Neural cell (in vitro differentiated cells): ENCODE measurements at regions not wholly inside any gene's neighbourhood (a gene's known extent, or its start where the extent isn't known, plus 50 kb on each side); places are given as distances from the start of the nearest gene placed in this dataset.

Experiments
- H2AFZ ChIP-seq: fragments of 200-600, 300-800 bp; sonication (generic), shearing (Covaris generic); 2 replicates; pipeline ENCODE4 v1.6.0; 2014; ENCODE audit warnings: low read depth, mild to moderate bottlenecking, antibody characterized with exemption, low read length, moderate library complexity
- H3F3A ChIP-seq: fragments of 200-600 bp; shearing (Covaris generic); 2 replicates; pipeline ENCODE4 v1.6.1; 2016; ENCODE audit warnings: mild to moderate bottlenecking, moderate library complexity, mixed read lengths, antibody characterized with exemption, low read length; ENCODE audit not compliant: insufficient read depth, poor library complexity, severe bottlenecking
- H3K27ac ChIP-seq: fragments of 200-600, 300-800 bp; sonication (generic), shearing (Covaris generic); 2 replicates; pipeline ENCODE4 v1.5.1; 2014; ENCODE audit warnings: mild to moderate bottlenecking, low read length, moderate library complexity
- H3K27me3 ChIP-seq: fragments of 300-800, 200-600 bp; sonication (generic), shearing (Covaris generic); 2 replicates; pipeline ENCODE4 v1.6.0; 2014; ENCODE audit warnings: mild to moderate bottlenecking, low read depth, low read length, moderate library complexity; ENCODE audit not compliant: insufficient read depth
- H3K36me3 ChIP-seq: fragments of 300-800, 200-600 bp; sonication (generic), shearing (Covaris generic); 2 replicates; pipeline ENCODE4 v1.5.1; 2014; ENCODE audit warnings: mild to moderate bottlenecking, antibody characterized with exemption, low read length, moderate library complexity; ENCODE audit not compliant: insufficient read depth
- H3K4me2 ChIP-seq: fragments of 300-800, 200-600 bp; sonication (generic), shearing (Covaris generic); 2 replicates; pipeline ENCODE4 v1.6.0; 2014; ENCODE audit warnings: mild to moderate bottlenecking, low read length
- H3K4me3 ChIP-seq: fragments of 300-800, 200-600 bp; sonication (generic), shearing (Covaris generic); 2 replicates; pipeline ENCODE4 v1.5.1; 2014; ENCODE audit warnings: mild to moderate bottlenecking, low read length, moderate library complexity
- H3K79me2 ChIP-seq: fragments of 200-600 bp; shearing (Covaris generic); replicated peaks from 2 replicates; pipeline ENCODE4 v1.6.0; 2014; ENCODE audit warnings: mild to moderate bottlenecking, low read length, moderate library complexity; ENCODE audit not compliant: insufficient read depth
- H3K9ac ChIP-seq: fragments of 300-800, 200-600 bp; sonication (generic), shearing (Covaris generic); 2 replicates; pipeline ENCODE4 v1.6.1; 2016; ENCODE audit warnings: mild to moderate bottlenecking, low read length, mixed read lengths
- H3K9me2 ChIP-seq: fragments of 200-600 bp; shearing (Covaris generic); 2 replicates; pipeline ENCODE4 v1.6.1; 2016; ENCODE audit warnings: mild to moderate bottlenecking, low read length, mixed read lengths; ENCODE audit not compliant: insufficient read depth
- H3K9me3 ChIP-seq: fragments of 200-600, 300-800 bp; sonication (generic), shearing (Covaris generic); 2 replicates; pipeline ENCODE4 v1.6.1; 2016; ENCODE audit warnings: mild to moderate bottlenecking, mixed run types, low read length, moderate library complexity, mixed read lengths
- H4K20me1 ChIP-seq: fragments of 200-600 bp; shearing (Covaris generic); 2 replicates; pipeline ENCODE4 v1.6.1; 2016; ENCODE audit warnings: mild to moderate bottlenecking, mixed run types; ENCODE audit not compliant: insufficient read depth
- CTCF ChIP-seq: fragments of 450-650 bp; IDR thresholded peaks from 2 replicates; pipeline ENCODE4 v1.5.1; 2014; ENCODE audit warnings: antibody characterized with exemption, mild to moderate bottlenecking, moderate library complexity; ENCODE audit not compliant: poor library complexity, severe bottlenecking
- EP300 ChIP-seq: fragments of 450-650 bp; conservative IDR thresholded peaks from 2 replicates; pipeline ENCODE4 v1.6.1; 2014; ENCODE audit warnings: antibody characterized with exemption, mild to moderate bottlenecking, moderate library complexity; ENCODE audit not compliant: poor library complexity, severe bottlenecking
- EZH2 ChIP-seq: fragments of 200-600, 300-800 bp; shearing (Covaris generic), sonication (generic); IDR thresholded peaks from 2 replicates; pipeline ENCODE4 v1.6.1; 2014; ENCODE audit warnings: antibody characterized with exemption, low read length, borderline replicate concordance, mild to moderate bottlenecking; ENCODE audit not compliant: insufficient read depth, poor library complexity, severe bottlenecking
- MXI1 ChIP-seq: fragments of 450-650 bp; conservative IDR thresholded peaks from 2 replicates; pipeline ENCODE4 v1.6.1; 2014; ENCODE audit warnings: antibody characterized with exemption, mild to moderate bottlenecking; ENCODE audit not compliant: poor library complexity, severe bottlenecking
- POLR2AphosphoS5 ChIP-seq: IDR thresholded peaks from 2 replicates; pipeline ENCODE4 v1.6.1; 2012
- RAD21 ChIP-seq: fragments of 450-650 bp; conservative IDR thresholded peaks from 2 replicates; pipeline ENCODE4 v1.6.1; 2014; ENCODE audit warnings: antibody characterized with exemption, mild to moderate bottlenecking, moderate library complexity
- REST ChIP-seq: IDR thresholded peaks from 2 replicates; pipeline ENCODE4 v1.6.1; 2012; ENCODE audit warnings: borderline replicate concordance
- SMC3 ChIP-seq: fragments of 450-650 bp; conservative IDR thresholded peaks from 2 replicates; pipeline ENCODE4 v1.6.1; 2014; ENCODE audit warnings: antibody characterized with exemption, mild to moderate bottlenecking, moderate library complexity; ENCODE audit not compliant: poor library complexity
- TAF1 ChIP-seq: IDR thresholded peaks from 2 replicates; pipeline ENCODE4 v1.6.1; 2012; ENCODE audit warnings: low read depth
- small RNA-seq, 3 experiments: library from RNA; depleted of rRNA; stranded (forward); fragments of <200 nt; gene quantifications; one replicate each; pipeline ENCODE3, GENCODE V24; 2012

- Histone ChIP-seq H3K79me2 (no peaks in the 10 kb centered on the region), H3K9me2 (no peaks in the 10 kb centered on the region), H3K4me2 (no peak overlapping the region), H3K27me3 (no peaks in the 10 kb centered on the region), H3F3A (no peaks in the 10 kb centered on the region), H3K4me3 (no peak overlapping the region), H3K27ac (no peak overlapping the region), H4K20me1 (no peaks in the 10 kb centered on the region), H3K9me3 (no peaks in the 10 kb centered on the region), H3K36me3 (no peaks in the 10 kb centered on the region), H3K9ac (no peak overlapping the region), H2AFZ (no peak overlapping the region)
- TF ChIP-seq SMC3, result no peak
- no peak for TF ChIP-seq TAF1
- TF ChIP-seq REST, result no peak
- no peak for TF ChIP-seq EZH2
- TF ChIP-seq CTCF, result no peak
- TF ChIP-seq MXI1, result no peak
- no peak for TF ChIP-seq RAD21
- no peak for TF ChIP-seq EP300
- no peak for TF ChIP-seq POLR2AphosphoS5
These were observed 51.0 kb upstream of the UNC93A start for GRCh38 chr6:167240034-167240541.

Small RNAs in the stretch of these regions (small RNA-seq; reads per million reads assigned to genes)
- gene AL353747.1, result 0 reads per million in 3 experiments
